Panc1 (cell line): ENCODE measurements at regions not wholly inside any gene's neighbourhood (a gene's known extent, or its start where the extent isn't known, plus 50 kb on each side); places are given as distances from the start of the nearest gene placed in this dataset.

Experiments
- ATAC-seq: fragments of 200-7000 bp; cut with Tn5 transposase; 2 replicates; pipeline ENCODE4 v1.9.1; 2020; ENCODE audit warnings: mild to moderate bottlenecking, moderate library complexity
- BruUV-seq: library from RNA; stranded (reverse); fragments of 400-500 nt; replicated peaks from 2 replicates; lab custom pipeline; 2021; lab: Mats Ljungman, UMichigan
- CTCF ChIA-PET: fragments of 300-600 bp; sonication (Branson Sonifier 250); formaldehyde crosslinking; loops from one replicate; lab custom pipeline; 2022; ENCODE audit warnings: antibody characterized with exemption; lab: Charles Lee
- POLR2A ChIA-PET: fragments of 300-600 bp; sonication (Branson Sonifier 250); formaldehyde crosslinking; loops from one replicate; lab custom pipeline; 2022; ENCODE audit warnings: antibody characterized with exemption; lab: Charles Lee
- DNase-seq: peaks from one replicate; pipeline ENCODE4 v3.0.0-alpha.2; 2010; ENCODE audit warnings: low read depth, low spot score
- H3K27ac ChIP-seq: 2 replicates; pipeline ENCODE4 v1.5.1; 2011; ENCODE audit warnings: mild to moderate bottlenecking, low read length, inconsistent platforms
- H3K27me3 ChIP-seq: fragments of 200-500 bp; sonication (Bioruptor generic); 2 replicates; pipeline ENCODE4 v1.6.0; 2014; ENCODE audit warnings: low read length, inconsistent platforms; ENCODE audit not compliant: control insufficient read depth, insufficient read depth
- H3K36me3 ChIP-seq: fragments of 200-500 bp; sonication (Bioruptor generic); 2 replicates; pipeline ENCODE4 v1.5.1; 2014; ENCODE audit warnings: inconsistent platforms, mild to moderate bottlenecking, low read length, moderate library complexity; ENCODE audit not compliant: control insufficient read depth, insufficient read depth
- H3K4me1 ChIP-seq: 2 replicates; pipeline ENCODE4 v1.5.1; 2011; ENCODE audit warnings: inconsistent platforms, mild to moderate bottlenecking, low read length, moderate library complexity; ENCODE audit not compliant: control insufficient read depth, insufficient read depth
- H3K4me3 ChIP-seq, 2 experiments: 2 replicates each; pipeline ENCODE4 v1.5.1; 2011 to 2012; ENCODE audit warnings: low read depth in 2 of 2, low read length in 2 of 2, mild to moderate bottlenecking in 2 of 2, inconsistent platforms in 1 of 2, moderate library complexity in 1 of 2
- H3K9me3 ChIP-seq: fragments of 200-500 bp; sonication (Bioruptor generic); 2 replicates; pipeline ENCODE4 v1.5.1; 2014; ENCODE audit warnings: low read depth, mild to moderate bottlenecking, inconsistent platforms, low read length, moderate library complexity; ENCODE audit not compliant: control insufficient read depth, insufficient read depth
- CTCF ChIP-seq: fragments of 450-650 bp; IDR thresholded peaks from 2 replicates; pipeline ENCODE4 v1.5.1; 2017; ENCODE audit warnings: mild to moderate bottlenecking
- POLR2AphosphoS5 ChIP-seq: IDR thresholded peaks from 2 replicates; pipeline ENCODE4 v1.6.1; 2012; ENCODE audit warnings: mild to moderate bottlenecking, low read depth, low read length, moderate library complexity
- REST ChIP-seq, 2 experiments: IDR thresholded peaks; 2 replicates each; pipeline ENCODE4 v1.6.1; 2011 to 2012; ENCODE audit warnings: low read depth in 2 of 2, control low read depth in 1 of 2, low read length in 1 of 2, mild to moderate bottlenecking in 1 of 2, moderate library complexity in 1 of 2; ENCODE audit not compliant: insufficient read depth in 1 of 2
- SIN3A ChIP-seq: IDR thresholded peaks from 2 replicates; pipeline ENCODE4 v1.6.1; 2012; ENCODE audit warnings: low read depth, mild to moderate bottlenecking, low read length, moderate library complexity, borderline replicate concordance; ENCODE audit not compliant: insufficient read depth
- TCF7L2 ChIP-seq: IDR thresholded peaks from 2 replicates; pipeline ENCODE4 v1.6.1; 2011; ENCODE audit warnings: mild to moderate bottlenecking, low read depth, low read length, inconsistent platforms
- in situ Hi-C: cut with HindIII; loops from 2 replicates; pipeline ENCODE4 v1.10.0; 2016; ENCODE audit warnings: low sequenced_read_pairs, low pct_unique_long_range_greater_than_20kb
- intact Hi-C: fragments of 100-400 bp; cut with micrococcal nuclease; formaldehyde crosslinking; loops from one replicate; pipeline ENCODE4 v1.10.0; 2022; ENCODE audit not compliant: unreplicated experiment

- ChIA-PET POLR2A (no interaction called here), CTCF (no interaction called here)
- DNase-seq (no peak), ATAC-seq (no peak)
- no peak overlapping the region for H3K27ac ChIP-seq
- no TSS peak for BruUV-seq
- no peak overlapping the region for H3K4me3 ChIP-seq
- TF ChIP-seq CTCF (no peak), POLR2AphosphoS5 (no peak), TCF7L2 (no peak), REST (IDR thresholded peaks at IDR 0.05; ENCODE audit: insufficient read depth in 1 of 2, low read depth in 2 of 2, low read length in 1 of 2) (no peak), SIN3A (no peak)
- H3K4me1 ChIP-seq, result no peaks in the 10 kb centered on the region
- no peaks in the 10 kb centered on the region for H3K36me3 ChIP-seq
- intact Hi-C loops, result no loop called here
- in situ Hi-C loops, result no loop called here
- H3K27me3 ChIP-seq, result peaks cover 8% of the 10 kb centered on the region
- H3K9me3 ChIP-seq, result no peaks in the 10 kb centered on the region
These were observed 119.1 kb upstream of the CD93 start for GRCh38 chr20:23205211-23205610.

GRCh38 chr20:23203951-23204730 lies 118.0 kb upstream of the CD93 start:
- CTCF ChIA-PET, result no interaction called here
- no peaks in the 10 kb centered on the region for H3K9me3 ChIP-seq
- POLR2A ChIA-PET, result no interaction called here
- no peak overlapping the region for H3K4me3 ChIP-seq
- H3K36me3 ChIP-seq, result no peaks in the 10 kb centered on the region
- DNase-seq, result no peak
- TF ChIP-seq SIN3A (no peak), TCF7L2 (no peak), REST (IDR thresholded peaks at IDR 0.05; ENCODE audit: insufficient read depth in 1 of 2, low read depth in 2 of 2, low read length in 1 of 2) (no peak), POLR2AphosphoS5 (no peak)
- peaks cover 6% of the 10 kb centered on the region for H3K27me3 ChIP-seq
- H3K27ac ChIP-seq, result no peak overlapping the region
- intact Hi-C loops (loop anchor here (5.0 kb wide), 1 partner anchor 512 kb away; no protein-coding TSS in a partner anchor), in situ Hi-C loops (no loop called here)
- H3K4me1 ChIP-seq, result no peaks in the 10 kb centered on the region
- no peak for ATAC-seq
- no TSS peak for BruUV-seq
